Body of pancreas (tissue), 4 donors: ENCODE measurements at regions not wholly inside any gene's neighbourhood (a gene's known extent, or its start where the extent isn't known, plus 50 kb on each side); places are given as distances from the start of the nearest gene placed in this dataset.

Experiments used
- POLR2A ChIP-seq, 3 donors: fragments of 450-650 bp; IDR thresholded peaks; one replicate each; pipeline ENCODE4 v1.6.1; 2016; ENCODE audit warnings: antibody characterized with exemption in 3 of 3, mild to moderate bottlenecking in 2 of 3
- TF ChIP-seq, protein P1 (sequence below), 7 experiments: fragments of 450-650 bp in 4 of 7; fragments of 200-600 bp in 3 of 7; sonication (generic) in 3 of 7; IDR thresholded peaks; one replicate each; pipeline ENCODE4 v1.5.1; 2016 to 2019; ENCODE audit warnings: antibody characterized with exemption in 7 of 7

GRCh38 chr6:121858986-121859385, 423.5 kb downstream of the GJA1 start:
- TF ChIP-seq, protein P1, sequence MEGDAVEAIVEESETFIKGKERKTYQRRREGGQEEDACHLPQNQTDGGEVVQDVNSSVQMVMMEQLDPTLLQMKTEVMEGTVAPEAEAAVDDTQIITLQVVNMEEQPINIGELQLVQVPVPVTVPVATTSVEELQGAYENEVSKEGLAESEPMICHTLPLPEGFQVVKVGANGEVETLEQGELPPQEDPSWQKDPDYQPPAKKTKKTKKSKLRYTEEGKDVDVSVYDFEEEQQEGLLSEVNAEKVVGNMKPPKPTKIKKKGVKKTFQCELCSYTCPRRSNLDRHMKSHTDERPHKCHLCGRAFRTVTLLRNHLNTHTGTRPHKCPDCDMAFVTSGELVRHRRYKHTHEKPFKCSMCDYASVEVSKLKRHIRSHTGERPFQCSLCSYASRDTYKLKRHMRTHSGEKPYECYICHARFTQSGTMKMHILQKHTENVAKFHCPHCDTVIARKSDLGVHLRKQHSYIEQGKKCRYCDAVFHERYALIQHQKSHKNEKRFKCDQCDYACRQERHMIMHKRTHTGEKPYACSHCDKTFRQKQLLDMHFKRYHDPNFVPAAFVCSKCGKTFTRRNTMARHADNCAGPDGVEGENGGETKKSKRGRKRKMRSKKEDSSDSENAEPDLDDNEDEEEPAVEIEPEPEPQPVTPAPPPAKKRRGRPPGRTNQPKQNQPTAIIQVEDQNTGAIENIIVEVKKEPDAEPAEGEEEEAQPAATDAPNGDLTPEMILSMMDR (IDR thresholded peaks at IDR 0.05): no peak
- TF ChIP-seq POLR2A (IDR thresholded peaks at IDR 0.05): no peak
